Astrocyte (in vitro differentiated cells and primary cell): ENCODE measurements at regions not wholly inside any gene's neighbourhood (a gene's known extent, or its start where the extent isn't known, plus 50 kb on each side); places are given as distances from the start of the nearest gene placed in this dataset.

Source experiments
- CTCF ChIP-seq: IDR thresholded peaks from 2 replicates; pipeline ENCODE4 v1.5.1; 2011; ENCODE audit warnings: low read depth, mild to moderate bottlenecking, inconsistent platforms, low read length, moderate library complexity; ENCODE audit not compliant: insufficient read depth
- EZH2 ChIP-seq: IDR thresholded peaks from 2 replicates; pipeline ENCODE4 v1.6.1; 2012; ENCODE audit warnings: mild to moderate bottlenecking, low read length, inconsistent platforms; ENCODE audit not compliant: insufficient read depth

GRCh38 chr4:148849581-148849980 lies 407.4 kb upstream of the NR3C2 start:
- TF ChIP-seq CTCF (no peak), EZH2 (no peak)
